SH-SY5Y (cell line): ENCODE measurements at regions not wholly inside any gene's neighbourhood (a gene's known extent, or its start where the extent isn't known, plus 50 kb on each side); places are given as distances from the start of the nearest gene placed in this dataset.

Experiments used
- GATA2 ChIP-seq: IDR thresholded peaks from 2 replicates; pipeline ENCODE4 v1.6.1; 2011; ENCODE audit warnings: mild to moderate bottlenecking, low read depth, low read length
- GATA3 ChIP-seq: IDR thresholded peaks from 2 replicates; pipeline ENCODE4 v1.6.1; 2011; ENCODE audit warnings: low read depth, mild to moderate bottlenecking, low read length, moderate library complexity

GRCh38 chr7:85413718-85414117, 226.9 kb upstream of the SEMA3D start:
- TF ChIP-seq GATA2: no peak
- no peak for TF ChIP-seq GATA3
